ENCODE measurements at regions not wholly inside any gene's neighbourhood (a gene's known extent, or its start where the extent isn't known, plus 50 kb on each side); places are given as distances from the start of the nearest gene placed in this dataset.

GRCh38 chr6:14690120-14691056 is 555.5 kb upstream of the JARID2 start:
- no peak for DNase-seq

GRCh38 chr6:14692208-14692607 is 553.7 kb upstream of the JARID2 start:
- no peak for DNase-seq

- DNase-seq: no peak
These were observed 552.3 kb upstream of the JARID2 start for GRCh38 chr6:14693301-14694192.

GRCh38 chr6:14694308-14694707 is 551.6 kb upstream of the JARID2 start:
- no peak for DNase-seq

GRCh38 chr6:14695579-14695978 is 550.3 kb upstream of the JARID2 start:
- no peak for DNase-seq

- no peak for DNase-seq
These were observed 549.5 kb upstream of the JARID2 start for GRCh38 chr6:14696367-14696766.

GRCh38 chr6:14697427-14697826 is 548.4 kb upstream of the JARID2 start:
- no peak for DNase-seq

GRCh38 chr6:14699803-14700601 is 545.9 kb upstream of the JARID2 start:
- peak in 1 of 2 experiments; percentile 44 for DNase-seq

GRCh38 chr6:14701946-14702345 is 543.9 kb upstream of the JARID2 start:
- DNase-seq: peak; percentile 21 to 36

GRCh38 chr6:14702678-14703077 is 543.2 kb upstream of the JARID2 start:
- DNase-seq: no peak

GRCh38 chr6:14703586-14703985 is 542.3 kb upstream of the JARID2 start:
- DNase-seq: no peak

GRCh38 chr6:14704383-14705271 is 541.2 kb upstream of the JARID2 start:
- peak in 1 of 2 experiments; percentile 12 for DNase-seq

GRCh38 chr6:14705841-14706377 is 540.0 kb upstream of the JARID2 start:
- DNase-seq: no peak

- no peak for DNase-seq
These were observed 539.4 kb upstream of the JARID2 start for GRCh38 chr6:14706378-14706929.

GRCh38 chr6:14707276-14707675 is 538.6 kb upstream of the JARID2 start:
- no peak for DNase-seq

GRCh38 chr6:14707971-14708465 is 537.9 kb upstream of the JARID2 start:
- no peak for DNase-seq

- no peak for DNase-seq
These were observed 536.7 kb upstream of the JARID2 start for GRCh38 chr6:14709066-14709670.

- DNase-seq: no peak
These were observed 536.0 kb upstream of the JARID2 start for GRCh38 chr6:14709900-14710299.

- DNase-seq: no peak
These were observed 535.4 kb upstream of the JARID2 start for GRCh38 chr6:14710421-14710820.

GRCh38 chr6:14711056-14711703 is 534.7 kb upstream of the JARID2 start:
- peak; percentile 92 to 93 for DNase-seq

All from Kasumi-1 (cell line).